Stimulated activated effector memory CD8-positive, alpha-beta T cell treated with anti-CD3 and anti-CD28 coated beads, Interleukin-12 subunit alpha, Interleukin-12 subunit beta, amount 100 ng/mL, for 72 hours (primary cell): ENCODE measurements at regions not wholly inside any gene's neighbourhood (a gene's known extent, or its start where the extent isn't known, plus 50 kb on each side); places are given as distances from the start of the nearest gene placed in this dataset.

Experiments
- ATAC-seq: fragments of 150-1000 bp; cut with Tn5 transposase; 2 replicates; pipeline ENCODE4 v1.10.0; 2021
- DNase-seq, 2 donors: peaks; one replicate each; pipeline ENCODE4 v3.0.0; 2021 to 2022; ENCODE audit warnings: low spot score in 2 of 2
- H3K27ac Mint-ChIP-seq: one replicate; pipeline ENCODE4 v1.8.0; 2022; ENCODE audit warnings: mild to moderate bottlenecking, mixed read lengths
- H3K36me3 Mint-ChIP-seq: one replicate; pipeline ENCODE4 v1.8.0; 2022; ENCODE audit warnings: mild to moderate bottlenecking, mixed read lengths
- H3K4me1 Mint-ChIP-seq: one replicate; pipeline ENCODE4 v1.8.0; 2022; ENCODE audit warnings: mixed read lengths
- H3K4me3 Mint-ChIP-seq: one replicate; pipeline ENCODE4 v1.8.0; 2022; ENCODE audit warnings: mild to moderate bottlenecking, mixed read lengths
- H3K9me3 Mint-ChIP-seq: one replicate; pipeline ENCODE4 v1.8.0; 2022; ENCODE audit warnings: mixed read lengths

DNA sequence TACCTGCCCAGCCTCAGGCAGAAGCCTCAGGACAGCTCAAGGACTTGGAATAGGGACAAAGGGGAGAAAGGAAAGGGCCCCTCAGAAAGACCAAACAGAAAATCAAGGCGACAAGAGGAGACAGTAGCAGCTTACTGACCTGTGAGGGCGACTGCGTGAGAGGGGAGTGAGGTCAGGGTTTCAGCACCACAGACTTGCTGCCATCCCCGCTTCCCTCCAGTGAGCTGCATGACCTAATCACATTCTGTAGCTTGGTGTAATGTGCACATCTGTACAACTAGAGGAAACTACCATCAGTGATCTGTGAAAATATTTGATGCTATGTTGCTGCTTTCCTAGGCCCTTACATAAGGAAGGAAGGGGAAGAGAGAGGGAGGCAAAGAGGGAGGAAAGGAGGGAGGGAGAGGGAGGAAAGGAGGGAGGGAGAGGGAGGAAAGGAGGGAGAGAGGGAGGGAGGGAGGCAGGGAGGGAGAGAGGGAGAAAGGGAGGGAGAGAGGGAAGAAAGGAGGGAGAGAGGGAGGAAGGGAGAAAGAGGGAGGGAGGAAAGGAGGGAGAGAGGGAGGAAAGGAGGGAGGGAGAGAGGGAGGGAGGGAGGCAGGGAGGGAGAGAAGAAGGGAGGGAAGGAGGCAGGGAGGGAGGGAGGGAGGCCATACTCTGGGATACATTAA, 404.9 kb upstream of the CDH5 start:
- ATAC-seq (no peak), DNase-seq (no peak)
- Mint-ChIP-seq H3K4me3 (no peak overlapping the region), H3K9me3 (peaks cover 4% of the 10 kb centered on the region), H3K36me3 (no peaks in the 10 kb centered on the region), H3K27ac (no peak overlapping the region), H3K4me1 (no peaks in the 10 kb centered on the region)

DNA sequence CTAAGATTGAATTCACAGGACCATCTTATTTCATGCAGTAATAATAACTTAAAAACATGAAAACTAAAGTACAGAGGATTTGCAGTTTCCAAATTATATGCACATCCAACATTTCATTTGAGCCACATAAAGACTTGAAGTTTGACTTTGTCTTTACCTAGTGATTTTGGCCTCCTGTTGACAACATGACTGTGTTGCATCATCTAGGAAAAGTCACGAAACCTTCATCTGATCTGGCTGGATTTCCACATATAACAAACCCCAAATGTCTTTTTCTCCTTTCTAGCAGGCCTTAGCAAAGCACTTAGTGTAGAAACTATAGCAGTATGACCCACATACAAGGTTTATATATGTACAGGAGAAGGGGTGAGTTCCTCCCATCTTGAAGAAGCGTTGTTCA, 406.5 kb upstream of the CDH5 start:
- no peaks in the 10 kb centered on the region for H3K36me3 Mint-ChIP-seq
- no peak for DNase-seq
- ATAC-seq, result no peak
- peaks cover 4% of the 10 kb centered on the region for H3K9me3 Mint-ChIP-seq
- no peaks in the 10 kb centered on the region for H3K4me1 Mint-ChIP-seq
- H3K4me3 Mint-ChIP-seq, result no peak overlapping the region
- H3K27ac Mint-ChIP-seq, result no peak overlapping the region

DNA sequence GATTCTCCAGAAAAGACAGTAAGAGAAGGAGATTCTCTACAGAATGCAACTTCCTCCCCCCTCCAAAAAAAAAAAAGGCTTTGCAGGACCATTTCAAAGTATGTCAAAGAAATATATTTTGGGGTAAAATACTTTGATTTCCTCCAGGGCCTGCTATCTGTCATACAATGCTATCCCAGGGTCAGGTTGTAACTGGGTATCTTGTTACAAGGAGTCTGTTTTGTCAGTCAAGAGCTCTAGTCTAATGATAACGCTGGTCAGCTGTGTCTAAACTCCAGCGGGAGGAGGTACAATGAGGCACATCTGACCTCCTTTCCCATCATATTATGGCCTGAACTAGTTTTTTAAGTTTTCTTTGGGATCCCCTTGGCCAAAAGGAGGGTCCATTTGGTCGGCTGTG, 408.4 kb upstream of the CDH5 start:
- no peak for DNase-seq
- no peaks in the 10 kb centered on the region for H3K36me3 Mint-ChIP-seq
- no peaks in the 10 kb centered on the region for H3K4me1 Mint-ChIP-seq
- H3K9me3 Mint-ChIP-seq, result no peaks in the 10 kb centered on the region
- H3K27ac Mint-ChIP-seq, result no peak overlapping the region
- no peak overlapping the region for H3K4me3 Mint-ChIP-seq
- ATAC-seq, result no peak

GRCh38 chr16:65956100-65956499, 410.4 kb upstream of the CDH5 start:
- H3K4me3 Mint-ChIP-seq, result no peak overlapping the region
- H3K9me3 Mint-ChIP-seq, result no peaks in the 10 kb centered on the region
- H3K27ac Mint-ChIP-seq, result no peak overlapping the region
- no peak for ATAC-seq
- no peaks in the 10 kb centered on the region for H3K36me3 Mint-ChIP-seq
- no peaks in the 10 kb centered on the region for H3K4me1 Mint-ChIP-seq
- no peak for DNase-seq

- DNase-seq (no peak), ATAC-seq (no peak)
- Mint-ChIP-seq H3K9me3 (no peaks in the 10 kb centered on the region), H3K4me3 (no peak overlapping the region), H3K4me1 (no peaks in the 10 kb centered on the region), H3K27ac (no peak overlapping the region), H3K36me3 (no peaks in the 10 kb centered on the region)
Observed at GRCh38 chr16:65954446-65954845, 412.0 kb upstream of the CDH5 start.

- peaks cover 4% of the 10 kb centered on the region for H3K9me3 Mint-ChIP-seq
- DNase-seq, result no peak
- H3K4me1 Mint-ChIP-seq, result no peaks in the 10 kb centered on the region
- ATAC-seq, result no peak
- H3K36me3 Mint-ChIP-seq, result no peaks in the 10 kb centered on the region
- no peak overlapping the region for H3K4me3 Mint-ChIP-seq
- H3K27ac Mint-ChIP-seq, result no peak overlapping the region
Observed at GRCh38 chr16:65950211-65950610, 416.3 kb upstream of the CDH5 start.

GRCh38 chr16:65948361-65948760, 418.1 kb upstream of the CDH5 start:
- ATAC-seq, result no peak
- H3K4me1 Mint-ChIP-seq, result no peaks in the 10 kb centered on the region

GRCh38 chr16:65947951-65948350, 418.5 kb upstream of the CDH5 start:
- Mint-ChIP-seq H3K9me3 (peaks cover 9% of the 10 kb centered on the region), H3K36me3 (no peaks in the 10 kb centered on the region), H3K4me3 (no peak overlapping the region), H3K4me1 (no peaks in the 10 kb centered on the region), H3K27ac (no peak overlapping the region)
- ATAC-seq, result no peak
- DNase-seq, result no peak

More at GRCh38 chr16:65948361-65948760, 418.1 kb upstream of the CDH5 start:
- Mint-ChIP-seq H3K27ac (no peak overlapping the region), H3K9me3 (peaks cover 9% of the 10 kb centered on the region), H3K4me3 (no peak overlapping the region), H3K36me3 (no peaks in the 10 kb centered on the region)
- no peak for DNase-seq

DNA sequence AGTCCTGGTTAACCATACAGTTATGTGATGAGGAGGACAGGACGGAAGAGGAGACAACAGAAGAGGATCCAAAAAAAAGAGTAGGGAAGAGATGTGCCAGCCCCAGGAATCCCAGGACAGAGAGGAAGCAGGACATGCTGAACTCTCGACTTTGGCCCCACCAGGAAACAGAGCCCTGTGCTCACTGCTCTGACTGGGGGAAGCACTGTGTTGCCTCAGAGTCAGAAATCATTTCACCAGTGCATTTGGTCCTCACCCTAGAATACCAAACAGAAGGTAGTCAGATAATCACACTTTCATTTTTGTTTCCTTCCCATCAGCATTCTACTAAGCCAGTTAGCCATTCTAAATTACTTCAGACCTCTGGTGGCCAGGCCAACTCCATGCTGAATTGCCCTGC, 421.0 kb upstream of the CDH5 start:
- no peaks in the 10 kb centered on the region for H3K36me3 Mint-ChIP-seq
- ATAC-seq (no peak), DNase-seq (no peak)
- no peaks in the 10 kb centered on the region for H3K4me1 Mint-ChIP-seq
- peaks cover 9% of the 10 kb centered on the region for H3K9me3 Mint-ChIP-seq
- H3K4me3 Mint-ChIP-seq, result no peak overlapping the region
- H3K27ac Mint-ChIP-seq, result no peak overlapping the region

GRCh38 chr16:65944361-65944760, 422.1 kb upstream of the CDH5 start:
- Mint-ChIP-seq H3K4me3 (no peak overlapping the region), H3K9me3 (peaks cover 12% of the 10 kb centered on the region), H3K4me1 (no peaks in the 10 kb centered on the region), H3K27ac (no peak overlapping the region), H3K36me3 (no peaks in the 10 kb centered on the region)
- ATAC-seq, result no peak
- no peak for DNase-seq

DNA sequence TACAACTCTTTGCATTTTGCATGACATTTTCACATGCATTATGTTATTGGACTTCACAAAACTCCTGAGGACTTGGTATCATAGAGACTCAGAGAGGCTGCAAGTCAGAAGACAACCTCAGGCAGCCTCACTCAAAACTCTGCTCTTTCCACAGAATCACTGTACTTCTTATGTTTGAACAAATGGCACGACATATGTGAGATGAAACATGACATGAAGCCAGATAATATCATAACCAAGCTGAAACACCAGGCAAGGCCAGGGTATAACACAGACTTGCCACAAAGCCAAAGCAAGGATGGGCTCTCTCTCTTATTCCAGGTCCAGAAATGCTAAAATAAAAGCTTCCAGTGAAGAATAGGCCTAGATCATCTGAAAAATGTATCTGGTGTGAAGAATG, 425.8 kb upstream of the CDH5 start:
- no peak for DNase-seq
- Mint-ChIP-seq H3K4me1 (no peaks in the 10 kb centered on the region), H3K9me3 (peaks cover 11% of the 10 kb centered on the region), H3K4me3 (no peak overlapping the region), H3K36me3 (no peaks in the 10 kb centered on the region), H3K27ac (no peak overlapping the region)
- ATAC-seq, result no peak

DNA sequence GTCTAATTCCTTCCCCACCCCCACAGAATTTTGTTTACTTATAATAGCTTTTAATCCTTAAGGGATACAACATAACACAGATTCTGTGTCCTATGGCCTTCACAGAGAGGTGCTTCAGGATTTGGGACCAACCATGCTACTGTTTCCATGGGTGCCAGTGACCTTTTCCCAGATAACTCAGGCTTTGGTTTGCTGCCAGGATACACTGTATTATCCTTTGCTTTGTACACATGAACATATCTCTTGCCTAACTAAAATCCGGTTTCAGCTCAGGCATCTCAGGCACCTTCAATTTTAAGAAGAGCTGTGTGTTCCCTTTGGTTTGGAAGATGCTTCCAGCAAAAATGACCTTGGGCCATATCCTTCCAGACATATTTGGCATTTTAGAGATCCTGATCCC, 428.4 kb upstream of the CDH5 start:
- Mint-ChIP-seq H3K9me3 (peaks cover 15% of the 10 kb centered on the region), H3K4me1 (no peaks in the 10 kb centered on the region), H3K27ac (no peak overlapping the region), H3K4me3 (no peak overlapping the region), H3K36me3 (no peaks in the 10 kb centered on the region)
- no peak for ATAC-seq
- no peak for DNase-seq

DNA sequence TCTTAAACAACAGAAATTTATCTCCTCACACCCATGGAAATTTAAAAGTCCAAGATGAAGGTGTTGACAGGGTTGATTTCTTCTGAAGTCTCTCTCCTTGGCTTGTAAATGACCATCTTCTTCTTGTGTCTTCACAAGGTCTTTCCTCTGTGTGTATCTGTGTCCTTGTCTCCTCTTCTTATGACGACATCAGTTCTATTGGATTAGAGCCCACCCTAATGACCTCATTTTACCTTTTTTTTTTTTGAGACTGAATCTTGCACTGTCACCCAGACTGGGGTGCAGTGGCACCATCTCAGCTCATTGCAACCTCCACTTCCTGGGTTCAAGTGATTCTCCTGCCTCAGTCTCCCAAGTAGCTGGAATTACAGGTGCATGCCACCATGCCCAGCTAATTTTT, 429.0 kb upstream of the CDH5 start:
- ATAC-seq (no peak), DNase-seq (no peak)
- Mint-ChIP-seq H3K36me3 (no peaks in the 10 kb centered on the region), H3K9me3 (peaks cover 15% of the 10 kb centered on the region), H3K4me3 (no peak overlapping the region), H3K27ac (no peak overlapping the region), H3K4me1 (no peaks in the 10 kb centered on the region)

DNA sequence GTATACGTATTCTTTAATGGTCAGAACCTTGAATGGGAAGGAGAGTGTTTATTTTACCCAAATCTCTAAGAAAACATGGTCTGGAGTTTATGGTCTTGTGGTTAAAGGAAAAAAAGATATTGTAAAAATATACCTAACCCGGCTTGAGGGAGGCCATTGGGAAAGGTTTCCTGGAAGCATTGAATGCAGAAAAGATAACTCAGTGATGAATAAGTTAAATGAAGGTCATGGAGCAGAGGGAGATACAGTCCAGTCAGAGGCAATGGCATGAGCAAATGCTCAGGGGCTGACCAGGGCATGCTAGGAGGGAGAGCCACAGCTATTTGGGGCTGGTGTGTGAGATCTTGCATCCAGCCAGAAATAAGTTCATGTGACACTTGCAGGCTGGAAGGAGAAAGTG, 430.4 kb upstream of the CDH5 start:
- H3K4me3 Mint-ChIP-seq, result no peak overlapping the region
- H3K9me3 Mint-ChIP-seq, result peaks cover 19% of the 10 kb centered on the region
- no peaks in the 10 kb centered on the region for H3K36me3 Mint-ChIP-seq
- DNase-seq (no peak), ATAC-seq (no peak)
- no peaks in the 10 kb centered on the region for H3K4me1 Mint-ChIP-seq
- no peak overlapping the region for H3K27ac Mint-ChIP-seq

DNA sequence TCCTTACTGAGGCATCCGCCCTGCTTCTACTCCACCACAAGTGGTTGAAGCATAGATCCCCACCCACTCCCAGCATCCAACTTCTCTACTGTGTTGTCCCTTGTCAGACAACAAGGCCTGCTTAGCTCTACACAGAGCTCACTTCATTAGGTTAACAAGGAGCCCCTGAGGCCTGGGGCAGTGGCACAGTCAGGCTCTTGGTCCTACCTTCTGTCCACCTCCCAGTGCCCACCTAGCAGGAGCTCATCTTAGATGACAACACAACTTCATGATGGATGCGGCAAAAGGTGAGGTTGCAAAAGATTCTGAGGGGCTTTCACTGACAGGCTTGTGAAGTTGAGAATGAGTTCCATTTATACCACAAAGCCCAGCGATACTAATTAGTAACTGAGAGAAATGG, 432.0 kb upstream of the CDH5 start:
- Mint-ChIP-seq H3K36me3 (no peaks in the 10 kb centered on the region), H3K27ac (no peak overlapping the region), H3K9me3 (peaks cover 20% of the 10 kb centered on the region), H3K4me3 (no peak overlapping the region), H3K4me1 (no peaks in the 10 kb centered on the region)
- no peak for ATAC-seq
- DNase-seq, result no peak

DNA sequence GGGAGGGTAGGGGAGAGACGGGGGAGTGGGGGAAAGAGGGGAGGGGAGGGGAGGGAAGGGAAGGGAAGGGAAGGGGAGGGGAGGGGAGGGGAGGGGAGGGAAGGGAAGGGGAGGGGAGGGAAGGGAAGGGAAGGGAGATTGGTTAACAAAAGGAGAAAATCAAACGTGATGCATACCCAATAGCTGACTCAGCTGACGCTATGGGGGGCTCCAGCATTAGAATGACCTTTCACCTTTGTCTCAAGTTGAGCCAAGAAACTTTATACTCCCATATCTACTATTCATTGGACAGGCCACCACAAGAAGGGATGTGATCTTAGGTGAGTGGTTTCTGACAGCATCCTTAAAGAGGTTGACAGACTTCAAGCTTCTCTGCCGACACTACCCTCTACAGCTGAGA, 432.8 kb upstream of the CDH5 start:
- DNase-seq (no peak), ATAC-seq (no peak)
- peaks cover 18% of the 10 kb centered on the region for H3K9me3 Mint-ChIP-seq
- H3K27ac Mint-ChIP-seq, result no peak overlapping the region
- no peaks in the 10 kb centered on the region for H3K4me1 Mint-ChIP-seq
- H3K36me3 Mint-ChIP-seq, result no peaks in the 10 kb centered on the region
- H3K4me3 Mint-ChIP-seq, result no peak overlapping the region
